GM19023 (cell line): ENCODE measurements at regions not wholly inside any gene's neighbourhood (a gene's known extent, or its start where the extent isn't known, plus 50 kb on each side); places are given as distances from the start of the nearest gene placed in this dataset.
"Not testable (repeated sequence)": the region's sequence is repeated elsewhere in the genome, so short reads cannot be mapped to it uniquely, and the experiment has no call there.

Experiments used
- ATAC-seq: cut with Tn5 transposase; IDR thresholded peaks from one replicate; pipeline ENCODE4 v1.9.1; 2021; ENCODE audit warnings: mild to moderate bottlenecking, moderate library complexity; ENCODE audit not compliant: unreplicated experiment

GRCh38 chr4:140219567-140219966, 65.6 kb upstream of the MAML3 start:
- no peak for ATAC-seq

- not testable (repeated sequence) for ATAC-seq
These were observed 65.1 kb upstream of the MAML3 start for GRCh38 chr4:140219070-140219469.

- ATAC-seq: no peak
These were observed 59.8 kb upstream of the MAML3 start for GRCh38 chr4:140213749-140214148.

- ATAC-seq: no peak
These were observed 59.1 kb upstream of the MAML3 start for GRCh38 chr4:140213116-140213515.

GRCh38 chr4:140212646-140213045, 58.7 kb upstream of the MAML3 start:
- ATAC-seq: no peak

- ATAC-seq: no peak
These were observed 58.2 kb upstream of the MAML3 start for GRCh38 chr4:140212194-140212593.

- no peak for ATAC-seq
These were observed 57.7 kb upstream of the MAML3 start for GRCh38 chr4:140211693-140212092.

GRCh38 chr4:140211161-140211560, 57.2 kb upstream of the MAML3 start:
- no peak for ATAC-seq

- no peak for ATAC-seq
These were observed 54.9 kb upstream of the MAML3 start for GRCh38 chr4:140208921-140209320.
